ENCODE measurements at regions not wholly inside any gene's neighbourhood (a gene's known extent, or its start where the extent isn't known, plus 50 kb on each side); places are given as distances from the start of the nearest gene placed in this dataset.

DNA sequence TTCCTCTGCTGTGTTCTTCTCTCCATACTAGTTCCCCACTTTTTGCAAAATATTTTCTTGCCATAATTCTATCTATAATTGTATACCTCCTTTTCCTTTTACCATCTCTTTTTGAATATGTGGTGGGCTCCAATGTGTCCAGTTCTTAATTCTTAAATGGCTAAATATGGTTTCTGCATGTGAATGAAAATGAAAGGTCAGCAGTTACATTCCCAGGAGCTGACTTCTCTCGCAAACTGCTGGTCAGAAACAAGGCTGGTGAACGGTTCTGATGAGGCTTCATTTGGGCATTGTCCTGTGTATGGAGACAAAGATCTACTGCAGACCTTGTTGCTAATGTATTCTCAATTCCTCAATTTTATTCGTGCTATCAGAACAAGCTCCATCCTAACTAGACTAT, 309.2 kb downstream of the SNX13 start:
- Histone ChIP-seq H3K9me3 (ENCODE audit: low read depth, low read length) (no peaks in the 10 kb centered on the region), H2AFZ (ENCODE audit: low read length) (no peak overlapping the region), H4K20me1 (ENCODE audit: insufficient read depth, low read length) (no peaks in the 10 kb centered on the region), H3K4me2 (ENCODE audit: insufficient read depth, low read length) (no peak overlapping the region), H3K4me1 (ENCODE audit: insufficient read depth, low read length) (peaks cover 5% of the 10 kb centered on the region), H3K27me3 (ENCODE audit: insufficient read depth, low read length) (no peaks in the 10 kb centered on the region), H3K79me2 (ENCODE audit: insufficient read depth, low read length) (no peaks in the 10 kb centered on the region), H3K4me3 (ENCODE audit: insufficient read depth, low read length) (no peak overlapping the region), H3K36me3 (ENCODE audit: insufficient read depth, low read length) (no peaks in the 10 kb centered on the region), H3K27ac (ENCODE audit: low read depth, low read length) (no peak overlapping the region)
- TF ChIP-seq, protein P1, sequence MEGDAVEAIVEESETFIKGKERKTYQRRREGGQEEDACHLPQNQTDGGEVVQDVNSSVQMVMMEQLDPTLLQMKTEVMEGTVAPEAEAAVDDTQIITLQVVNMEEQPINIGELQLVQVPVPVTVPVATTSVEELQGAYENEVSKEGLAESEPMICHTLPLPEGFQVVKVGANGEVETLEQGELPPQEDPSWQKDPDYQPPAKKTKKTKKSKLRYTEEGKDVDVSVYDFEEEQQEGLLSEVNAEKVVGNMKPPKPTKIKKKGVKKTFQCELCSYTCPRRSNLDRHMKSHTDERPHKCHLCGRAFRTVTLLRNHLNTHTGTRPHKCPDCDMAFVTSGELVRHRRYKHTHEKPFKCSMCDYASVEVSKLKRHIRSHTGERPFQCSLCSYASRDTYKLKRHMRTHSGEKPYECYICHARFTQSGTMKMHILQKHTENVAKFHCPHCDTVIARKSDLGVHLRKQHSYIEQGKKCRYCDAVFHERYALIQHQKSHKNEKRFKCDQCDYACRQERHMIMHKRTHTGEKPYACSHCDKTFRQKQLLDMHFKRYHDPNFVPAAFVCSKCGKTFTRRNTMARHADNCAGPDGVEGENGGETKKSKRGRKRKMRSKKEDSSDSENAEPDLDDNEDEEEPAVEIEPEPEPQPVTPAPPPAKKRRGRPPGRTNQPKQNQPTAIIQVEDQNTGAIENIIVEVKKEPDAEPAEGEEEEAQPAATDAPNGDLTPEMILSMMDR (IDR thresholded peaks at IDR 0.05; ENCODE audit: extremely low read depth, low read depth, low read length) = no peak
- no peak for DNase-seq (ENCODE audit: insufficient read length, low spot score, missing footprints)

DNA sequence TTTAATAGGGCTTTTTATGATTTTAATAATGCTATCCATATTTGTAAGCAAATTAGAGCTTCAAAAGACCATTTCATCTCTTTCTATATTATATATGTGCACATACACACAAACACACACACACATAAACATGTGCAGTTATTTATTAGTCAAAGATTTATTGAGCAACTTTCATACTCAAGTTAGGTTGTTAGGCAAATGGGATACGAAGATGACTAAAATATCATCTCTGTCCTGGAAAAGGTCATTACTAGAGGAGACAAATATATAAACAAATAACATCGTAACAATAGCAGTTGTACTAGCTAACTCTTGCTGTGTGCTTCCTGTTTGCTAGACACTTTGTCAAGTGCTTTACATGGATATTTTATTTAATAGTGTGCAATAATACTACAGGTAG, 307.9 kb downstream of the SNX13 start:
- Histone ChIP-seq H3K4me1 (ENCODE audit: insufficient read depth, low read length) (peaks cover 5% of the 10 kb centered on the region), H3K27ac (ENCODE audit: low read depth, low read length) (no peak overlapping the region), H3K79me2 (ENCODE audit: insufficient read depth, low read length) (no peaks in the 10 kb centered on the region), H3K9me3 (ENCODE audit: low read depth, low read length) (no peaks in the 10 kb centered on the region), H3K27me3 (ENCODE audit: insufficient read depth, low read length) (no peaks in the 10 kb centered on the region), H3K4me3 (ENCODE audit: insufficient read depth, low read length) (no peak overlapping the region), H3K36me3 (ENCODE audit: insufficient read depth, low read length) (no peaks in the 10 kb centered on the region), H2AFZ (ENCODE audit: low read length) (no peak overlapping the region), H4K20me1 (ENCODE audit: insufficient read depth, low read length) (no peaks in the 10 kb centered on the region), H3K4me2 (ENCODE audit: insufficient read depth, low read length) (no peak overlapping the region)
- TF ChIP-seq, protein P1 (IDR thresholded peaks at IDR 0.05; ENCODE audit: extremely low read depth, low read depth, low read length) = no peak
- DNase-seq (ENCODE audit: insufficient read length, low spot score, missing footprints) = no peak

DNA sequence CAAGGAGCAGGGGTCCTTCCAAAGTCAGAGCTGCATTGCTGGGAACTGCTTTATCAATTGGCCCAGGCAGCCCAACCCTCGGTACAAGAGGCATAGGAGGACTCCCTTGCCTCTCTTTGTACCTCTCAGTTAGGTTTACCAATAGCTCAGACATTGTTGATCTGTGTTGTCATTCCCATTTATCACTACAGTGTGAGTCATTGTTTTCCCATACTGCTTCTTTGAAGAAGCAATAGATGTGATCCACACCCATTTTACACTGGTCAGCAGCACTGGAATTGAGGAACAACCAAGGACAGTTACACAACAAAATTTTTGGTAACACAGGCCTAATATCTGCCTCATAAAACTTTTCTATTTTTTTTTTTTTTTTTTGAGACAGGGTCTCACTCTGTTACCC, 307.2 kb downstream of the SNX13 start:
- H3K27ac ChIP-seq (ENCODE audit: low read depth, low read length) = no peak overlapping the region
- H2AFZ ChIP-seq (ENCODE audit: low read length) = no peak overlapping the region
- H3K36me3 ChIP-seq (ENCODE audit: insufficient read depth, low read length) = no peaks in the 10 kb centered on the region
- H3K9me3 ChIP-seq (ENCODE audit: low read depth, low read length) = no peaks in the 10 kb centered on the region
- no peaks in the 10 kb centered on the region for H3K79me2 ChIP-seq (ENCODE audit: insufficient read depth, low read length)
- H3K4me2 ChIP-seq (ENCODE audit: insufficient read depth, low read length) = no peak overlapping the region
- DNase-seq (ENCODE audit: insufficient read length, low spot score, missing footprints) = peak; percentile 50
- H3K27me3 ChIP-seq (ENCODE audit: insufficient read depth, low read length) = no peaks in the 10 kb centered on the region
- TF ChIP-seq, protein P1 (IDR thresholded peaks at IDR 0.05; ENCODE audit: extremely low read depth, low read depth, low read length) = no peak
- H4K20me1 ChIP-seq (ENCODE audit: insufficient read depth, low read length) = no peaks in the 10 kb centered on the region
- H3K4me3 ChIP-seq (ENCODE audit: insufficient read depth, low read length) = no peak overlapping the region
- peaks cover 5% of the 10 kb centered on the region for H3K4me1 ChIP-seq (ENCODE audit: insufficient read depth, low read length)

DNA sequence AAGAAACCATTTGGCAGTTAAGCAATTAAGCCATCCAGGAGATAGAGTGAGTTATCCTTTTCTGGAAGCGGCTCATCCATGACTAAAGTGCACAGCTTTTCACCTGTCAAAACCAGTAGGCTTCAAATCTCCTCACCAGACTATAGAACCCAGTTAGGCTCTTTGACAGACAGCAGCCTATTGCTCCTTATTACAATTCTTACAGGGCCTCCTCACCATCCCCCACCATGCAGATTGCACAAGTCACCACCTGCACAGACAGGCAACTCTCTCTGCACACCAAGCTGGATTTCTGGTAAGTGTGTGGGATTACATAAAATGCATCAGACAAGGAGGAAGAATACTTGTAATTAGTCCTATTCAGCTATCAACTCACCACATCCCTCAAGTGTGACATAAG, 301.6 kb downstream of the SNX13 start:
- Histone ChIP-seq H3K36me3 (ENCODE audit: insufficient read depth, low read length) (no peaks in the 10 kb centered on the region), H3K4me1 (ENCODE audit: insufficient read depth, low read length) (no peaks in the 10 kb centered on the region), H3K27ac (ENCODE audit: low read depth, low read length) (no peak overlapping the region), H4K20me1 (ENCODE audit: insufficient read depth, low read length) (no peaks in the 10 kb centered on the region), H3K4me2 (ENCODE audit: insufficient read depth, low read length) (no peak overlapping the region), H3K4me3 (ENCODE audit: insufficient read depth, low read length) (no peak overlapping the region), H3K9me3 (ENCODE audit: low read depth, low read length) (no peaks in the 10 kb centered on the region), H2AFZ (ENCODE audit: low read length) (no peak overlapping the region), H3K79me2 (ENCODE audit: insufficient read depth, low read length) (no peaks in the 10 kb centered on the region), H3K27me3 (ENCODE audit: insufficient read depth, low read length) (no peaks in the 10 kb centered on the region)
- DNase-seq (ENCODE audit: insufficient read length, low spot score, missing footprints) = no peak
- TF ChIP-seq, protein P1 (IDR thresholded peaks at IDR 0.05; ENCODE audit: extremely low read depth, low read depth, low read length) = no peak
